Loucy (cell line): ENCODE measurements at regions not wholly inside any gene's neighbourhood (a gene's known extent, or its start where the extent isn't known, plus 50 kb on each side); places are given as distances from the start of the nearest gene placed in this dataset.

Source experiments
- H2AFZ ChIP-seq: fragments of 200-600 bp; sonication (generic); 2 replicates; pipeline ENCODE4 v1.6.0; 2016; ENCODE audit warnings: antibody characterized with exemption, mild to moderate bottlenecking, low read length, moderate library complexity
- H3F3A ChIP-seq: fragments of 200-600 bp; 2 replicates; pipeline ENCODE4 v1.6.0; 2016; ENCODE audit warnings: antibody characterized with exemption, low read depth, mild to moderate bottlenecking
- H3K27me3 ChIP-seq: fragments of 200-600 bp; sonication (generic); 2 replicates; pipeline ENCODE4 v1.6.1; 2014; ENCODE audit warnings: low read length, mild to moderate bottlenecking; ENCODE audit not compliant: insufficient read depth, poor library complexity, severe bottlenecking
- H3K36me3 ChIP-seq: fragments of 200-600 bp; sonication (generic); 2 replicates; pipeline ENCODE4 v1.6.1; 2016; ENCODE audit warnings: low read length; ENCODE audit not compliant: insufficient read depth
- H3K4me1 ChIP-seq: fragments of 200-600 bp; sonication (generic); 2 replicates; pipeline ENCODE4 v1.5.1; 2014; ENCODE audit warnings: low read length, mild to moderate bottlenecking; ENCODE audit not compliant: insufficient read depth, poor library complexity, severe bottlenecking
- H3K4me2 ChIP-seq: fragments of 200-600 bp; sonication (generic); 2 replicates; pipeline ENCODE4 v1.6.0; 2014; ENCODE audit warnings: antibody characterized with exemption, low read length, low read depth, mild to moderate bottlenecking; ENCODE audit not compliant: poor library complexity, severe bottlenecking
- H3K4me3 ChIP-seq: fragments of 200-600 bp; sonication (generic); 2 replicates; pipeline ENCODE4 v1.5.1; 2014; ENCODE audit warnings: low read length, mild to moderate bottlenecking, mixed read lengths; ENCODE audit not compliant: poor library complexity, severe bottlenecking
- H3K79me2 ChIP-seq: fragments of 200-600 bp; sonication (generic); 2 replicates; pipeline ENCODE4 v1.6.1; 2014; ENCODE audit warnings: low read length; ENCODE audit not compliant: insufficient read depth
- H3K9ac ChIP-seq: fragments of 200-600 bp; sonication (generic); 2 replicates; pipeline ENCODE4 v1.6.0; 2014; ENCODE audit warnings: mild to moderate bottlenecking, low read depth, low read length, moderate library complexity; ENCODE audit not compliant: poor library complexity, severe bottlenecking
- H3K9me2 ChIP-seq: fragments of 200-600 bp; sonication (generic); replicated peaks from 2 replicates; pipeline ENCODE4 v1.6.1; 2016; ENCODE audit warnings: low read depth, low read length, mixed read lengths
- H3K9me3 ChIP-seq: fragments of 200-600 bp; sonication (generic); 2 replicates; pipeline ENCODE4 v1.6.1; 2014; ENCODE audit warnings: mild to moderate bottlenecking, antibody characterized with exemption, low read length, low read depth; ENCODE audit not compliant: insufficient read depth
- H4K20me1 ChIP-seq: fragments of 200-600 bp; sonication (generic); 2 replicates; pipeline ENCODE4 v1.6.0; 2014; ENCODE audit warnings: antibody characterized with exemption, low read length, mild to moderate bottlenecking; ENCODE audit not compliant: insufficient read depth, poor library complexity, severe bottlenecking
- EZH2phosphoT487 ChIP-seq: fragments of 200-600 bp; IDR thresholded peaks from 2 replicates; pipeline ENCODE4 v1.6.1; 2018; ENCODE audit warnings: antibody characterized with exemption, mild to moderate bottlenecking, moderate library complexity, borderline replicate concordance
- TF ChIP-seq, protein P1 (sequence below): fragments of 200-600 bp; sonication (generic); conservative IDR thresholded peaks from 2 replicates; pipeline ENCODE4 v1.5.1; 2014; ENCODE audit warnings: mild to moderate bottlenecking, antibody characterized with exemption, low read length

DNA sequence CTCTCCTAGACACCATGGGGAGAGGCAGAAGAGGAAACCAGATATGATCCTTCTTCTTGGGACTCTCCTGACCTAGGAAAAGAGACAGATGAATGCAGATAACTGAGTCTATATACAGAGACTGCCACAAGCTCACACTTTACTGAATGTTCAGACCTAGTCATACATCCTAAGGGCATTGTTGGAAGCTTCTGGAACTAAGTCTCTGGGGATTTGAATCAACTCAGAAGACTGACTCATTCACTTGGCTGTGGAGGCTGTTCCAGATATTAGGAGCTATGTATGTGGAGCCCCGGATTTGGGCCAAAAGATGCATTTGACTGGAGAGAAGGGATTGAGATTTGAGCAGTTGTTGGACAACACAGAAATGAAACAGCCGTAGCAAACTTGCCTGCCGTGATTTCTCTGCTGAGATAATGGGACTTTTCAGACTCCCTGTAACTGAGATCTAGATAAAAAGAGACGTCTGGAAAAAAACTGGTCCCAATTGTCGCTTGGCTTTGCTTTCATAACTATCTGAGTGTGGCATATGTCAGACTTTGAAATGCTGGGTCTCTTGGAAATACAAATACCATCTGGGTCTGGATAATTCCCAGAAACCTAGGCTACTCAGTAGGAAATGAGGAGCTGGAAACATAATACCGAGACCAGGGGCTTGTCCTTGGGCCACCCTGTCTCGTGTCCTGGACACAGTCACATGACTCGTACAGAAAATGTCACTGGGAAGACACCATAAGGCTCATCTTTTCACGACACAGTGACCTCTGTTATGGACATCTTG is 396.8 kb downstream of the NUAK1 start:
- TF ChIP-seq, protein P1, sequence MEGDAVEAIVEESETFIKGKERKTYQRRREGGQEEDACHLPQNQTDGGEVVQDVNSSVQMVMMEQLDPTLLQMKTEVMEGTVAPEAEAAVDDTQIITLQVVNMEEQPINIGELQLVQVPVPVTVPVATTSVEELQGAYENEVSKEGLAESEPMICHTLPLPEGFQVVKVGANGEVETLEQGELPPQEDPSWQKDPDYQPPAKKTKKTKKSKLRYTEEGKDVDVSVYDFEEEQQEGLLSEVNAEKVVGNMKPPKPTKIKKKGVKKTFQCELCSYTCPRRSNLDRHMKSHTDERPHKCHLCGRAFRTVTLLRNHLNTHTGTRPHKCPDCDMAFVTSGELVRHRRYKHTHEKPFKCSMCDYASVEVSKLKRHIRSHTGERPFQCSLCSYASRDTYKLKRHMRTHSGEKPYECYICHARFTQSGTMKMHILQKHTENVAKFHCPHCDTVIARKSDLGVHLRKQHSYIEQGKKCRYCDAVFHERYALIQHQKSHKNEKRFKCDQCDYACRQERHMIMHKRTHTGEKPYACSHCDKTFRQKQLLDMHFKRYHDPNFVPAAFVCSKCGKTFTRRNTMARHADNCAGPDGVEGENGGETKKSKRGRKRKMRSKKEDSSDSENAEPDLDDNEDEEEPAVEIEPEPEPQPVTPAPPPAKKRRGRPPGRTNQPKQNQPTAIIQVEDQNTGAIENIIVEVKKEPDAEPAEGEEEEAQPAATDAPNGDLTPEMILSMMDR = no peak
- no peak for TF ChIP-seq EZH2phosphoT487
- Histone ChIP-seq H3K4me2 (no peak overlapping the region), H3F3A (no peaks in the 10 kb centered on the region)

DNA sequence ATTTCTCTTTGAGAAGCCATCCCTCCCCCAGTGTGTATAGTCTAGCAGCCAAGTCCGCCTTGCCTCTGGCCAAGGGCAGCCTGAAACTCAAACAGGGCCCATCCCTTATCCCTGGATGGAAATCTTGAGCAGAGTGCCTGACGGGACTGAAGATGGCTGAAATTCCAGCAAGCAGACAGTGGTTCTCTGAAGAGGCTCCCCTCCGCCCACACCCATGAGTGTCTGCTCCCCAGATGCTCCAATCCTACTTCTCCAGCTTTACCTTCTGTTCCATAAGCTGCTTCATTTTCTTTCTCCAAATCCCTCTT is 396.2 kb downstream of the NUAK1 start:
- TF ChIP-seq EZH2phosphoT487 = no peak
- TF ChIP-seq, protein P1 = no peak
- Histone ChIP-seq H3K36me3 (no peaks in the 10 kb centered on the region), H3K9me3 (no peaks in the 10 kb centered on the region), H3K9me2 (no peaks in the 10 kb centered on the region), H3K9ac (no peak overlapping the region), H3K79me2 (no peaks in the 10 kb centered on the region), H3K4me2 (no peak overlapping the region), H3K4me1 (no peaks in the 10 kb centered on the region), H4K20me1 (no peaks in the 10 kb centered on the region), H3F3A (no peaks in the 10 kb centered on the region), H3K27me3 (no peaks in the 10 kb centered on the region), H2AFZ (no peak overlapping the region), H3K4me3 (no peak overlapping the region)

More for the DNA sequence above, 396.8 kb downstream of the NUAK1 start:
- Histone ChIP-seq H3K4me1 (no peaks in the 10 kb centered on the region), H2AFZ (no peak overlapping the region), H3K27me3 (no peaks in the 10 kb centered on the region), H3K9ac (no peak overlapping the region), H3K79me2 (no peaks in the 10 kb centered on the region), H3K9me3 (no peaks in the 10 kb centered on the region), H3K36me3 (no peaks in the 10 kb centered on the region), H3K4me3 (no peak overlapping the region), H4K20me1 (no peaks in the 10 kb centered on the region), H3K9me2 (no peaks in the 10 kb centered on the region)

DNA sequence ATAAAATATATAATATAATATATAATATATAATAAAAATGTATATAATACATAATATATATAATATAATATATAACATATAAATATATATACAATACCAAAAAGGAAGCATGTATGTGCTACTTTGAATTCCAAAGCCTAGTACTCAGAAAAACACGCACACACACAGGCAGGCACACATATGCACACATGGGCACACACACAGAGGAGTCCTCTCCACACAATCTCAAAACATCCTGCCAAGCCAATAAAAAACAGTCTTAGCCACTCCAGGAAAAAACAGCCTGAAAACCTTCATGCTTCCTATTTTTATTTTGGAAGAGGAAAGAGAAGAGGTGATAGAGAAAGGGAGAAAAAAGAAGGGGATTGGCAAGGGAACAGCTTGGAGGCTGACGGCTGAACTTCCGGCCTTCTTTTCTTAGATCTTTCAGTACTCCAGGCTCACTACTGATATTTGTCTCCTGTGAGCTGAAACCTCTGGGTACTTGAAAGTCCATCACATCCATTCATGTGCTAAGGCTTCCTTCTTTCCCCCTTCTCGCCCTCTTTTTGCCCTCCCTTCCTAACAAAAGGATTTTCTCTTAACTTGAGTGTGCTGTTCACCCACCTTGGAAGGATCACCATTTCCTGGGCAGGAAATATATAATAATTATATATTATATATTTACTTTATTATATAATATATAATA is 394.2 kb downstream of the NUAK1 start:
- Histone ChIP-seq H3K4me1 (no peaks in the 10 kb centered on the region), H2AFZ (no peak overlapping the region), H3K36me3 (no peaks in the 10 kb centered on the region), H3K27me3 (no peaks in the 10 kb centered on the region), H3K4me2 (no peak overlapping the region), H3K9ac (no peak overlapping the region), H3K4me3 (no peak overlapping the region), H3K9me2 (no peaks in the 10 kb centered on the region), H3F3A (no peaks in the 10 kb centered on the region), H4K20me1 (no peaks in the 10 kb centered on the region), H3K79me2 (no peaks in the 10 kb centered on the region), H3K9me3 (no peaks in the 10 kb centered on the region)
- TF ChIP-seq, protein P1 = no peak
- no peak for TF ChIP-seq EZH2phosphoT487
